WTC11 (cell line): ENCODE measurements at regions not wholly inside any gene's neighbourhood (a gene's known extent, or its start where the extent isn't known, plus 50 kb on each side); places are given as distances from the start of the nearest gene placed in this dataset.

Source experiments
- ATAC-seq: fragments of 200-7000 bp; cut with Tn5 transposase; 2 replicates; pipeline ENCODE4 v1.10.0; 2021; ENCODE audit warnings: mild to moderate bottlenecking, moderate library complexity
- CTCF ChIA-PET: fragments of 300-600 bp; sonication (Branson Sonifier 250); formaldehyde crosslinking; loops from one replicate; lab custom pipeline; 2021; ENCODE audit warnings: antibody characterized with exemption; lab: Charles Lee
- POLR2A ChIA-PET: fragments of 350-600 bp; sonication (Branson Sonifier 250); formaldehyde crosslinking; loops from one replicate; lab custom pipeline; 2021; ENCODE audit warnings: antibody characterized with exemption; lab: Charles Lee
- DNase-seq: peaks from one replicate; pipeline ENCODE4 v3.0.0; 2021; ENCODE audit warnings: low spot score
- H3K27ac Mint-ChIP-seq: 2 replicates; pipeline ENCODE4 v1.8.0; 2021; ENCODE audit warnings: mixed read lengths
- H3K27me3 Mint-ChIP-seq: 2 replicates; pipeline ENCODE4 v1.8.0; 2021; ENCODE audit warnings: low read depth, mild to moderate bottlenecking, moderate library complexity, mixed read lengths
- H3K36me3 Mint-ChIP-seq: 2 replicates; pipeline ENCODE4 v1.8.0; 2021; ENCODE audit warnings: mixed read lengths
- H3K4me1 Mint-ChIP-seq: 2 replicates; pipeline ENCODE4 v1.8.0; 2022; ENCODE audit warnings: mixed read lengths
- H3K4me3 Mint-ChIP-seq: 2 replicates; pipeline ENCODE4 v1.8.0; 2021; ENCODE audit warnings: mild to moderate bottlenecking, moderate library complexity, mixed read lengths
- H3K9me3 Mint-ChIP-seq: 2 replicates; pipeline ENCODE4 v1.8.0; 2021; ENCODE audit warnings: mixed read lengths
- AFF4 ChIP-seq: sonication (generic); formaldehyde crosslinking; IDR thresholded peaks from 2 replicates; pipeline ENCODE4 v1.8.1; 2023; ENCODE audit warnings: mild to moderate bottlenecking, missing genetic modification reagents, borderline replicate concordance
- ATF3 ChIP-seq: sonication (generic); formaldehyde crosslinking; conservative IDR thresholded peaks from 2 replicates; pipeline ENCODE4 v1.8.1; 2022; ENCODE audit warnings: mild to moderate bottlenecking, missing genetic modification reagents
- E2F1 ChIP-seq: sonication (generic); formaldehyde crosslinking; IDR thresholded peaks from 2 replicates; pipeline ENCODE4 v1.8.0; 2022; ENCODE audit warnings: mild to moderate bottlenecking, missing genetic modification reagents
- FOXK1 ChIP-seq: sonication (generic); formaldehyde crosslinking; IDR thresholded peaks from 2 replicates; pipeline ENCODE4 v1.8.0; 2022; ENCODE audit warnings: mild to moderate bottlenecking, moderate library complexity, missing genetic modification reagents
- GRHL2 ChIP-seq: fragments of 250-450 bp; sonication (Bioruptor Pico); IDR thresholded peaks from 2 replicates; pipeline ENCODE4 v1.8.0; 2022; ENCODE audit warnings: mild to moderate bottlenecking, moderate library complexity; ENCODE audit not compliant: insufficient replicate concordance, severe bottlenecking
- HMGA2 ChIP-seq: fragments of 250-450 bp; sonication (Bioruptor Pico); IDR thresholded peaks from 2 replicates; pipeline ENCODE4 v1.4.0; 2021; ENCODE audit warnings: mild to moderate bottlenecking, moderate library complexity
- HMGXB4 ChIP-seq: sonication (generic); formaldehyde crosslinking; IDR thresholded peaks from 2 replicates; pipeline ENCODE4 v1.8.1; 2023; ENCODE audit warnings: mild to moderate bottlenecking, moderate library complexity, missing genetic modification reagents
- IRF2 ChIP-seq: sonication (generic); formaldehyde crosslinking; IDR thresholded peaks from 2 replicates; pipeline ENCODE4 v1.8.0; 2022; ENCODE audit warnings: low read depth, missing genetic modification reagents, borderline replicate concordance
- MAX ChIP-seq: sonication (generic); formaldehyde crosslinking; IDR thresholded peaks from 2 replicates; pipeline ENCODE4 v1.8.0; 2022; ENCODE audit warnings: mild to moderate bottlenecking, missing genetic modification reagents
- MXD4 ChIP-seq: fragments of 250-450 bp; sonication (Bioruptor Pico); IDR thresholded peaks from 2 replicates; pipeline ENCODE4 v1.8.0; 2021; ENCODE audit warnings: mild to moderate bottlenecking, moderate library complexity, borderline replicate concordance
- MYBL2 ChIP-seq: sonication (generic); formaldehyde crosslinking; IDR thresholded peaks from 2 replicates; pipeline ENCODE4 v1.8.1; 2023; ENCODE audit warnings: mild to moderate bottlenecking, moderate library complexity, missing genetic modification reagents
- PREB ChIP-seq: sonication (generic); formaldehyde crosslinking; IDR thresholded peaks from 2 replicates; pipeline ENCODE4 v1.8.1; 2022; ENCODE audit warnings: mild to moderate bottlenecking, missing genetic modification reagents, moderate library complexity, borderline replicate concordance
- SOX15 ChIP-seq: fragments of 250-450 bp; sonication (Bioruptor Pico); IDR thresholded peaks from 2 replicates; pipeline ENCODE4 v1.9.0; 2021; ENCODE audit warnings: mild to moderate bottlenecking
- TEAD1 ChIP-seq: sonication (generic); formaldehyde crosslinking; IDR thresholded peaks from 2 replicates; pipeline ENCODE4 v1.8.0; 2022; ENCODE audit warnings: mild to moderate bottlenecking, missing genetic modification reagents
- ZBTB43 ChIP-seq: sonication (generic); formaldehyde crosslinking; IDR thresholded peaks from 2 replicates; pipeline ENCODE4 v1.8.1; 2023; ENCODE audit warnings: mild to moderate bottlenecking, missing genetic modification reagents
- ZNF232 ChIP-seq: sonication (generic); formaldehyde crosslinking; IDR thresholded peaks from 2 replicates; pipeline ENCODE4 v1.8.0; 2022; ENCODE audit warnings: mild to moderate bottlenecking, missing genetic modification reagents
- ZNF263 ChIP-seq: sonication (generic); formaldehyde crosslinking; IDR thresholded peaks from 2 replicates; pipeline ENCODE4 v1.8.1; 2022; ENCODE audit warnings: low read depth, mild to moderate bottlenecking, moderate library complexity, missing genetic modification reagents
- ZNF396 ChIP-seq: fragments of 250-450 bp; sonication (Bioruptor Pico); IDR thresholded peaks from 2 replicates; pipeline ENCODE4 v1.8.0; 2021; ENCODE audit warnings: mild to moderate bottlenecking, moderate library complexity, borderline replicate concordance
- ZNF512 ChIP-seq: sonication (generic); formaldehyde crosslinking; IDR thresholded peaks from 2 replicates; pipeline ENCODE4 v1.8.1; 2022; ENCODE audit warnings: missing genetic modification reagents, borderline replicate concordance

- ChIA-PET POLR2A (no interaction called here), CTCF (no interaction called here)
- Mint-ChIP-seq H3K27ac (no peak overlapping the region), H3K9me3 (peaks cover 42% of the 10 kb centered on the region), H3K4me3 (no peak overlapping the region), H3K27me3 (no peaks in the 10 kb centered on the region; the same call in 1 of the 2 replicates), H3K4me1 (no peaks in the 10 kb centered on the region), H3K36me3 (peaks cover 12% of the 10 kb centered on the region)
- DNase-seq, result no peak
- ATAC-seq, result no peak
- TF ChIP-seq MAX, result no peak
- no peak for TF ChIP-seq PREB (CRISPR knock-in tag)
- TF ChIP-seq GRHL2 (CRISPR knock-in tag), result no peak
- no peak for TF ChIP-seq ZNF512 (CRISPR knock-in tag)
- no peak for TF ChIP-seq IRF2 (CRISPR knock-in tag)
- no peak for TF ChIP-seq TEAD1
- TF ChIP-seq HMGXB4, result no peak
- TF ChIP-seq HMGA2, result no peak
- TF ChIP-seq MYBL2, result no peak
- no peak for TF ChIP-seq ZNF396 (CRISPR knock-in tag)
- no peak for TF ChIP-seq FOXK1
- no peak for TF ChIP-seq E2F1
- TF ChIP-seq SOX15 (CRISPR knock-in tag), result no peak
- no peak for TF ChIP-seq ZBTB43
- TF ChIP-seq ZNF263 (CRISPR knock-in tag), result no peak
- no peak for TF ChIP-seq MXD4 (CRISPR knock-in tag)
- no peak for TF ChIP-seq ATF3 (CRISPR knock-in tag)
- TF ChIP-seq AFF4 (CRISPR knock-in tag), result no peak
- no peak for TF ChIP-seq ZNF232 (CRISPR knock-in tag)
Measured at GRCh38 chrX:145881175-145881995, 63.8 kb downstream of the SLITRK2 start.
